GM18519 (cell line): ENCODE measurements at regions not wholly inside any gene's neighbourhood (a gene's known extent, or its start where the extent isn't known, plus 50 kb on each side); places are given as distances from the start of the nearest gene placed in this dataset.
"Not testable (repeated sequence)": the region's sequence is repeated elsewhere in the genome, so short reads cannot be mapped to it uniquely, and the experiment has no call there.

ENCODE experiments used
- ATAC-seq: cut with Tn5 transposase; IDR thresholded peaks from one replicate; pipeline ENCODE4 v1.9.1; 2021; ENCODE audit warnings: mild to moderate bottlenecking, moderate library complexity; ENCODE audit not compliant: unreplicated experiment, low FRiP score

GRCh38 chr6:26278536-26278935 lies 86.5 kb upstream of the BTN3A2 start:
- no peak for ATAC-seq

- not testable (repeated sequence) for ATAC-seq
These were observed 85.6 kb upstream of the BTN3A2 start for GRCh38 chr6:26279371-26279770.

- no peak for ATAC-seq
These were observed 84.6 kb upstream of the BTN3A2 start for GRCh38 chr6:26280407-26280806.

GRCh38 chr6:26284537-26285142 lies 80.4 kb upstream of the BTN3A2 start:
- ATAC-seq = no peak

GRCh38 chr6:26285143-26286134 lies 79.6 kb upstream of the BTN3A2 start:
- ATAC-seq = peak; percentile 45

- no peak for ATAC-seq
These were observed 78.7 kb upstream of the BTN3A2 start for GRCh38 chr6:26286168-26286877.

- ATAC-seq = no peak
These were observed 76.8 kb upstream of the BTN3A2 start for GRCh38 chr6:26288155-26288554.

- ATAC-seq = no peak
These were observed 74.1 kb upstream of the BTN3A2 start for GRCh38 chr6:26290941-26291340.

GRCh38 chr6:26292709-26293108 lies 72.3 kb upstream of the BTN3A2 start:
- ATAC-seq = no peak

GRCh38 chr6:26294302-26294701 lies 70.7 kb upstream of the BTN3A2 start:
- ATAC-seq = no peak

GRCh38 chr6:26295691-26296555 lies 69.1 kb upstream of the BTN3A2 start:
- ATAC-seq = no peak

- ATAC-seq = no peak
These were observed 68.5 kb upstream of the BTN3A2 start for GRCh38 chr6:26296556-26296856.

GRCh38 chr6:26296857-26297648 lies 67.9 kb upstream of the BTN3A2 start:
- no peak for ATAC-seq

GRCh38 chr6:26299286-26300042 lies 65.5 kb upstream of the BTN3A2 start:
- no peak for ATAC-seq

- no peak for ATAC-seq
These were observed 65.0 kb upstream of the BTN3A2 start for GRCh38 chr6:26300043-26300331.

- no peak for ATAC-seq
These were observed 64.6 kb upstream of the BTN3A2 start for GRCh38 chr6:26300359-26300758.

GRCh38 chr6:26300828-26301227 lies 64.2 kb upstream of the BTN3A2 start:
- ATAC-seq = no peak

GRCh38 chr6:26301638-26302037 lies 63.4 kb upstream of the BTN3A2 start:
- no peak for ATAC-seq

- no peak for ATAC-seq
These were observed 61.9 kb upstream of the BTN3A2 start for GRCh38 chr6:26302941-26303559.
